Muscle layer of colon (tissue), 2 donors: ENCODE measurements at regions not wholly inside any gene's neighbourhood (a gene's known extent, or its start where the extent isn't known, plus 50 kb on each side); places are given as distances from the start of the nearest gene placed in this dataset.

Experiments
- H3K27ac ChIP-seq: one replicate; pipeline ENCODE4 v1.7.0; 2013; ENCODE audit warnings: low read depth, mild to moderate bottlenecking, low read length, moderate library complexity
- H3K27me3 ChIP-seq, 2 donors: one replicate each; pipeline ENCODE4 v1.7.0; 2013; ENCODE audit warnings: low read length in 2 of 2, mild to moderate bottlenecking in 2 of 2; ENCODE audit not compliant: insufficient read depth in 2 of 2, control insufficient read depth in 1 of 2
- H3K36me3 ChIP-seq: one replicate; pipeline ENCODE4 v1.7.0; 2013; ENCODE audit warnings: mild to moderate bottlenecking, low read length; ENCODE audit not compliant: insufficient read depth
- H3K4me1 ChIP-seq: one replicate; pipeline ENCODE4 v1.7.0; 2013; ENCODE audit warnings: mild to moderate bottlenecking, low read length; ENCODE audit not compliant: insufficient read depth
- H3K4me3 ChIP-seq, 2 donors: one replicate each; pipeline ENCODE4 v1.7.0; 2013; ENCODE audit warnings: low read length in 2 of 2, low read depth in 1 of 2, mild to moderate bottlenecking in 1 of 2, moderate library complexity in 1 of 2
- H3K9ac ChIP-seq: one replicate; pipeline ENCODE4 v1.7.0; 2013; ENCODE audit warnings: low read length
- H3K9me3 ChIP-seq: one replicate; pipeline ENCODE4 v1.7.0; 2013; ENCODE audit warnings: mild to moderate bottlenecking, low read length
- donor health status: abdominal sarcoma.
- donor health status: Adenocarcinoma of cecum.

DNA sequence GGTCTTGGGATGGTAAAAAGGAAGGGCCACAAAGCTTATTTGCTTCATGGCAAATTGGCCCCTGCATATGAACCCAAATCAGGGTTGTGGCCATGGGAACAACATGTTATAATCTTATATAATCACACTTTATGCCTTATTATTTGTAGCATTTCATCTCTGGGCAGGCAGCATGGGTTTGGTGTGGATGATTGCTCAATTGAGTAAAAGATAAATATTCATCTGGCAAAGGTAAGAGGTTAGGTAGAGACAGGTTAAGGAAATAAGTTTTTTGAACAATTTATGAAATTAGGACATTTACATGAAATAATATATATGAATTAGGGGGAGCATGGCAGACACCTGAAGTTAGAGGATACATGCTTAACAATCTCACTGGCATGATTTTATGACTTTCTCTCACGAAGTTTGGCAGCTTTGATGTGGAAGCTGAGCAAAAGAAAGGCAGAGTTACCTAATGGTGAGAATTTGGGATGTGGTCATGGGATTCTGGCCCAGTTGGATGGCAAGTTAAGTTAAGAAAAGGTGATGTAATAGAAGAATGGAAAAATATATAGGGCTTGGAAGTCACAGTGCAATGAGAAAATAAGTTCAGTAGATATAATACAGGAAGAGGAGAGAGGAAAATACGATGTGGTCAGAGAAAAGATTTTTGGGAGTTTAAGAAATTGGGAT, 88.1 kb upstream of the FAM3C start:
- no peaks in the 10 kb centered on the region for H3K9me3 ChIP-seq
- H3K27ac ChIP-seq = no peak overlapping the region
- no peaks in the 10 kb centered on the region for H3K36me3 ChIP-seq
- H3K4me3 ChIP-seq = no peak overlapping the region
- no peak overlapping the region for H3K9ac ChIP-seq
- no peaks in the 10 kb centered on the region for H3K27me3 ChIP-seq
- peaks cover 24% of the 10 kb centered on the region for H3K4me1 ChIP-seq

DNA sequence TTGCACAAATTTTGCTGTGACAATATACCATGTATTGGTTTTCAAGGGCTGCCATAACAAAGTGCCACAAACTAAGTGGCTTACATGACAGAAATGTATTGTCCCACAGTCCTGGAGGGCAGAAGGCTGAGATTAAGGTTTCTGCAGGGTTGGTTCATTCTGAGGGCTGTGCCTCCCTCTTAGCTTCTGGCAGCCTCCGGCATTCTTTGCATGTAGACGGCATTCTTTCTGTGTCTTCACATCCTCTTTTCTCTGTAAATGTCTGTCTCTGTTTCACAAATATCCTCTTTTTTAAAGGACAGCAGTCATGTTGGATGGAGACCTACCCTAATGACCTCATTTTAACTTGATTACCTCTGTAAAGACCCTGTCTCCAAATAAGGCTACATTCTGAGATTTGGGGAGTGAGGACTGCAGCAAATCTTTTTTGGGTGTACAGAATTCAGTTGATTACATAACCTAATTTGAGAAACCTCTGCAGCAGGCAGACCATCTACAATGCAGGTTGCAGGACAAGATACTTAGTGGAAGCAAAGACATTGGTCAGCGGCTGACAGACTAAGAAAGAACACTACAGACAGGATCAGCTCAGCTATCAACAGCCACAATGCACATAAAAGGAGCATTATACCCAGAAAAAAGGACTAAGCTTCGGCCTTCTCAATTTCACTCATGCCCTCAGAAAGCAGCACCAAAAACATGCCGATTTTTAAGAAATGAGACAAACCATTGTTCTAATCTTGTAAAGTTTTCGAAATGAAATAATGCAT, 84.6 kb upstream of the FAM3C start:
- H3K27ac ChIP-seq = no peak overlapping the region
- no peaks in the 10 kb centered on the region for H3K36me3 ChIP-seq
- H3K4me1 ChIP-seq = peaks cover 16% of the 10 kb centered on the region
- no peak overlapping the region for H3K4me3 ChIP-seq
- no peaks in the 10 kb centered on the region for H3K27me3 ChIP-seq
- no peak overlapping the region for H3K9ac ChIP-seq
- no peaks in the 10 kb centered on the region for H3K9me3 ChIP-seq

DNA sequence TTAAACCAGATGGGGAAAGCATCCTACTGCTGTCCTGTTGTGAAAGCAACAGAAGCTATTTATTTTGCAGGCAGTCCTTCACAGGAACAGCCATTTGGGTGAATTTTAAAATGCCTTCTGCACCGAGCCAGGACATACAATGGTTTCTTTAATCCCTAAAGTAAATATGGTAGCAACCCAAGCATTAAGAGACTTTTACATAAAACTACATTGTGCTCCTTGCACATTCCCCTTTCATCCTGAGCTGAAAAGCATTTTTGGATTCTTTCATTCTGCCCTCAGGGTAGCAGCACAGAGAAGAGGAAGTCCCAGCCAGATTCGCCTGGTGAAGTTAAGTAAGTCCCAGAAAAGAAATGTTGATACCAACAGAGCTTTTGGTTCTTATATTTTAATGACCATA, 84.0 kb upstream of the FAM3C start:
- Histone ChIP-seq H3K9me3 (no peaks in the 10 kb centered on the region), H3K27ac (no peak overlapping the region), H3K4me1 (peaks cover 9% of the 10 kb centered on the region), H3K4me3 (no peak overlapping the region), H3K9ac (no peak overlapping the region), H3K27me3 (no peaks in the 10 kb centered on the region), H3K36me3 (no peaks in the 10 kb centered on the region)

DNA sequence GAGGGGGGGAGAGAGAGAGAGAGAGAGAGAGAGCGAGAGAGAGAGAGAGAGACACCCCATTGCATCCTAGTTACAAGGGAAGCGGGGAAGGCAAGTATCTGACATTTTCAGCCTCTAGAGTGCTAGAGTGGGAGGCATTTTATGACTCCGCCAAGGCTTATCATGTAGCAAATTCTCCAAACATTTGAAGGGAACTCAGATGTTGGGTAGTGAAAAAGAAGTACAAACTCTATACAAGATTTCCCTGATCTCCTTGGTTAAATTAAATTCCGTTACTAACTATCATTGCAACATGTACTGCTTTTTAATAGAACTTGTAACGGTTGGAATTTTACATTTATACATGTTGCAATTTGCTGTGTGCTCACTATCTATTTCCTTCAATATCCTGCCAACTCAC, 83.4 kb upstream of the FAM3C start:
- no peak overlapping the region for H3K4me3 ChIP-seq
- H3K27ac ChIP-seq = no peak overlapping the region
- H3K4me1 ChIP-seq = peaks cover 8% of the 10 kb centered on the region
- H3K36me3 ChIP-seq = no peaks in the 10 kb centered on the region
- no peak overlapping the region for H3K9ac ChIP-seq
- H3K9me3 ChIP-seq = no peaks in the 10 kb centered on the region
- no peaks in the 10 kb centered on the region for H3K27me3 ChIP-seq

DNA sequence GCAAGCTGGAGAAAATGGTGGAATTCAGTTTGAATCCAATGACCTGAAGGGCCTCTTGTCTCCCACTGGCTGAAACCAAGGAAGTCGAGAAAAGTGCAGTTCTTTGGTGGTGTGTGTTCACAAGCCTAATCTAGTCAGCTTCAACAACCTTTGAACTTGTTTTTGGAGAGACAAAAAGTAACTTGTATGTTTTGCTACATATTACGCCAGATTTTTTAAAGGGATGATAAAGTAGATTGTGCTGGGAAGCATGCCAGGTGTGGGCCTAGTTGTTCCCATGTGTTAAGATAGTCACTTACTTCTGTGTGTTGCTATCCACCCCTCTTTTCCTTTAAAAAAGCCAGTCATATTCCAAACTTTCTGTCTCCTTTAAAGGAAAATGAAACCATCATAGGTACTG, 79.7 kb upstream of the FAM3C start:
- H3K9me3 ChIP-seq = no peaks in the 10 kb centered on the region
- H3K9ac ChIP-seq = no peak overlapping the region
- peaks cover 4% of the 10 kb centered on the region for H3K4me1 ChIP-seq
- H3K4me3 ChIP-seq = no peak overlapping the region
- H3K27me3 ChIP-seq = no peaks in the 10 kb centered on the region
- H3K27ac ChIP-seq = no peak overlapping the region
- no peaks in the 10 kb centered on the region for H3K36me3 ChIP-seq

DNA sequence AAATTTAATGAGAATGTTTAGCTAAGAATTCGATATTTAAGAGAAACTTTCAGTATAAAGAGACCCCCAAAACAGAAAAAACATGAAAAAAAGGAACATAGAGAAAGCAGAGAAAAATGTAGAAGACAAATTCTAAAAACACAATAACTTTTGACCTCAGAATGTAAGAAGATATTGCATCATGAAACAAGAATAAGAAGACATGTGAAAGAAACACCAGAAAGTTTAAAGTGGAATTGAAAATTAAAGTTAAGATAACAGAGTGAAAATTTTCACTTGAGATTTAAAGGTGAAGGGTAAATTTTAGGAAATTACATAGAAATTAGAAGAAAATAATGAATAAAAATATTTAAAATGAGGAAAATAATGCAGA, 78.2 kb upstream of the FAM3C start:
- Histone ChIP-seq H3K9ac (no peak overlapping the region), H3K4me3 (no peak overlapping the region), H3K4me1 (no peaks in the 10 kb centered on the region), H3K27ac (no peak overlapping the region), H3K27me3 (no peaks in the 10 kb centered on the region), H3K9me3 (no peaks in the 10 kb centered on the region), H3K36me3 (no peaks in the 10 kb centered on the region)

DNA sequence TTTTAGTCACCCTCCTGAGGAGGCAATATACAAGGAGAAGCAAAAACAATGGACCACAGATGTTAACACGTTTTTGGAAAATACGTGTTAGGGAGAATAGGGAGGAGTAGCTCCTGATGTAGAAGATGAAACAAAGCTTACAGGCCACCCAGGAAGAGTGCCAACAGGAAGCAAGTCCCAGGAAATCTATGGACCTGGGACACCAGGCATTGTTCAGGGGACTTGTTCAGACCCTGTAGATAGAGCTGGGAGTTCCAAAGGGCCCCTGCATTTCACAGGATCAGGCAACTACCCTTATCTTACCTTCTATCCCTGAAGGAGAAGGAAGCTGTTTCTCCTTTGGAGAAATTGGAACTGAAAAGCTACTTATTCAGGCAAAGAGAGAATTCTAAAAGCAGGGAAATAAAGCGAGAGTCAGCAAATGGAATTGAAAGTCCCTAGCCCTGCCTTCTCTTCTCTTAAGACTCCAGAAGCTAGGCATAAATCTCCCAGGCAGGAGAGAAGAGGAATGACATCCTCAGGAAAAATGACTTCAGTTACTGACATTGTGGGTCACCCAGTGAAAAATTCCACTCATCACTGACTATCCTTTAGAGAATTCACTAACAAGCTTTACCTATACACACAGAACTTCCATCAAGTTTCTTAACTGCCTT, 77.7 kb upstream of the FAM3C start:
- no peaks in the 10 kb centered on the region for H3K36me3 ChIP-seq
- H3K9ac ChIP-seq = no peak overlapping the region
- no peaks in the 10 kb centered on the region for H3K9me3 ChIP-seq
- no peak overlapping the region for H3K27ac ChIP-seq
- no peak overlapping the region for H3K4me3 ChIP-seq
- no peaks in the 10 kb centered on the region for H3K27me3 ChIP-seq
- H3K4me1 ChIP-seq = no peaks in the 10 kb centered on the region

DNA sequence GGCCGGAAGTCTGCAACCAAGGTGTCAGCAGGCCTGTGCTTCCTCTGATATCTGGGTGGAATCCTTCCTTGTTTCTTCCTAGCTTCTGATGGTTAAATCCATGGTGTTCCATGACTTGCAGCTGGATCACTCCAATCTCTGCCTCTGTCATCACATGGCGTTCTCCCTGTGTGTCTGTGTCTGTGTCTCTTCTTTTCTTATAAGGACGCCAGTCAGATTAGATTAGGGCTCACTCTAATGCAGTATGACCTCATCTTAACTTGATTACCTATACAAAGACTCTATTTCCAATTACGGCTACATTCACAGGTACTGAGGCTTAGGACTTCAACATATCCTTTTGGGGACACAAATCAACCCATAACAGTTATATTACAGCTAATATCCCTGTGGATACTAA, 70.3 kb upstream of the FAM3C start:
- no peaks in the 10 kb centered on the region for H3K9me3 ChIP-seq

DNA sequence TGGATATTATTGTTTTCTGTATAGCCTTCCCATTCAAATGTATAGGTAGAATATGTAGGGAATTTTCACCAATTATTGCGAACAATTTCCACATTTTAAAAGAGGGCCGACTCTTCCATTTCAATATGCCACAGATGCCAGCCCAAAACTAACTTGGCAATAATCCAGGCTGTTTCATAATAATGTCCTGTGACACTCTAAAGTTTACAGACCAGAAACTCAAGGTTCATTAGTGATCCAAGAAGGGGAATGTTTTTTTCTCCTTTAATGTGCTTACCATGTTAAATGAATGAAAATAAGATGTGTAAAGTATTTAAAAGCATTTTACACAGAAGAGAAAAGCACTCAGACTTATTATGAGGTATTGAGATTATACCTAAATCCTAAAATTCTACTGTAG, 63.0 kb upstream of the FAM3C start:
- no peak overlapping the region for H3K4me3 ChIP-seq
- H3K9ac ChIP-seq = no peak overlapping the region
- H3K27me3 ChIP-seq = no peaks in the 10 kb centered on the region
- no peaks in the 10 kb centered on the region for H3K36me3 ChIP-seq
- no peak overlapping the region for H3K27ac ChIP-seq
- no peaks in the 10 kb centered on the region for H3K4me1 ChIP-seq
- no peaks in the 10 kb centered on the region for H3K9me3 ChIP-seq

More for the DNA sequence above, 70.3 kb upstream of the FAM3C start:
- no peaks in the 10 kb centered on the region for H3K36me3 ChIP-seq
- no peaks in the 10 kb centered on the region for H3K27me3 ChIP-seq
- H3K27ac ChIP-seq = no peak overlapping the region
- no peaks in the 10 kb centered on the region for H3K4me1 ChIP-seq
- H3K4me3 ChIP-seq = no peak overlapping the region
- no peak overlapping the region for H3K9ac ChIP-seq

DNA sequence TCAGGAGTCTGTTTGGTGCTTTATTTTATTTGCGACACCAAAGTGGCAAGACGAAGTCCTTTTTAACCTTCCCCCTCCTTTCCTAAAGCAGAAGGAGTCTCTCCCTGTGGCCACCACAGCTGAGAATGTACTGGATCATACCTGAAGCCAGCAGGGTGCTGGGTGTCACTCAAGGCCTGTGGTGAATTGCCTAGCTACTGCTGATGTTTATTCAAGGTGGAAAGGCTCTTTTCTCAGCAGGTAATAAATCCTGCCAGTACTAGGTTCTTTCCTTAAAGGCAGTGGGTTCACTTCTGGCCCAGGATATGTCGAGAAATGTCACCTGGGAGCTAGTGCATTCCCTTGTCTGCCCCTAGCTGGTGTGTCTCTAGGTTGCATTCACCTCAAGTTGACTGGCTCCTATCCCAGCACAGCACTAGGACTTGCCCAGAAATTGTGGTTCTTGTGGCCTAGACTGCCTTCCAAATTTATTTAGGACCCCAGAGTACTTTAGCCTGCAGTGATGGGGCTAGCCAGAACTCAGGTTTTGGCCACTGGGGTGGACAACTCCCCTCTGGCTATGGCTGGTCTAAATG, 60.8 kb upstream of the FAM3C start:
- H3K9ac ChIP-seq = no peak overlapping the region
- H3K9me3 ChIP-seq = no peaks in the 10 kb centered on the region
- no peak overlapping the region for H3K4me3 ChIP-seq
- no peaks in the 10 kb centered on the region for H3K36me3 ChIP-seq
- no peak overlapping the region for H3K27ac ChIP-seq
- H3K27me3 ChIP-seq = no peaks in the 10 kb centered on the region
- no peaks in the 10 kb centered on the region for H3K4me1 ChIP-seq

DNA sequence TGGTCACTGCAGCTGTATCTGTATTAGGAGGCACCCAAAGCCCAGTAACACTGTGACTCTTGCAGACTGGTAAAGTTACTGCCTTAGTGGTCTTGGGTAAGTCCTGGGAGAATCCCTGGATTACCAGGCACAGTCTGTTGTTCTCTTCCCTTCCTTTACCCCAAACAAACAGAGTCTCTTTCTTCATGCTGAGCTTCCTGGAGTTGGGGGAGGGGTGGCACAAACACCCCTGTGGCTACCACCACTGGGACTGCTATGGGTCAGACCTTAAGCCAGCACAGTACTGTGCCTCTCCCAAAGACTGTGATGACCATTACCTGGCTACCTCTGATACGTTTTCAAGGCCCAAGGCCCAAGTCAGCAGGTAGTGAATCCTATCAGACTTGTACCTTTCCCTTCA, 59.9 kb upstream of the FAM3C start:
- no peaks in the 10 kb centered on the region for H3K9me3 ChIP-seq
- no peaks in the 10 kb centered on the region for H3K36me3 ChIP-seq
- H3K27ac ChIP-seq = no peak overlapping the region
- no peaks in the 10 kb centered on the region for H3K27me3 ChIP-seq
- no peak overlapping the region for H3K9ac ChIP-seq
- H3K4me3 ChIP-seq = no peak overlapping the region
- H3K4me1 ChIP-seq = no peaks in the 10 kb centered on the region
